GM12874 (cell line): ENCODE measurements at regions not wholly inside any gene's neighbourhood (a gene's known extent, or its start where the extent isn't known, plus 50 kb on each side); places are given as distances from the start of the nearest gene placed in this dataset.

Source experiments
- TF ChIP-seq, protein P1 (sequence below): IDR thresholded peaks from 2 replicates; pipeline ENCODE4 v1.5.1; 2011; ENCODE audit warnings: low read depth, mild to moderate bottlenecking, control low read depth, low read length, moderate library complexity; ENCODE audit not compliant: insufficient read depth

DNA sequence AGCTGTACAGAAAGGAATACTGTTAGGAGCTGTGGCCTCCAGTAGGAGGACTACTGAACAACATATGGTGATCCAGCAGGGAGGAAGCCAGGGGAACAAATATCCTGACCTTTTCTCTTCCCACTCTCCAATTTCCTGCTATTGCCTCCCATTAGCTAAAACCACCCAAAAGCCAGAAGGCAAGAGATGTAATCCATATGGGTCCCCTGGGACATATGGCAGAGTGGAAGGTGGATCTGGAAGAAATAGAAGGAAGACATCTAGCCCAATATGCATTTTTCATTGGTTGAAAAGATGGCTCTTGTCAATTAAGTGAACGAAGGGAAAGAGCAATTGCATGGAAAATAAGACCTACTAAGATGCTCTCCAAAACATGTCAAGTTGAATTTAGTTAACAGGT is 167.2 kb downstream of the CNTN3 start:
- TF ChIP-seq, protein P1, sequence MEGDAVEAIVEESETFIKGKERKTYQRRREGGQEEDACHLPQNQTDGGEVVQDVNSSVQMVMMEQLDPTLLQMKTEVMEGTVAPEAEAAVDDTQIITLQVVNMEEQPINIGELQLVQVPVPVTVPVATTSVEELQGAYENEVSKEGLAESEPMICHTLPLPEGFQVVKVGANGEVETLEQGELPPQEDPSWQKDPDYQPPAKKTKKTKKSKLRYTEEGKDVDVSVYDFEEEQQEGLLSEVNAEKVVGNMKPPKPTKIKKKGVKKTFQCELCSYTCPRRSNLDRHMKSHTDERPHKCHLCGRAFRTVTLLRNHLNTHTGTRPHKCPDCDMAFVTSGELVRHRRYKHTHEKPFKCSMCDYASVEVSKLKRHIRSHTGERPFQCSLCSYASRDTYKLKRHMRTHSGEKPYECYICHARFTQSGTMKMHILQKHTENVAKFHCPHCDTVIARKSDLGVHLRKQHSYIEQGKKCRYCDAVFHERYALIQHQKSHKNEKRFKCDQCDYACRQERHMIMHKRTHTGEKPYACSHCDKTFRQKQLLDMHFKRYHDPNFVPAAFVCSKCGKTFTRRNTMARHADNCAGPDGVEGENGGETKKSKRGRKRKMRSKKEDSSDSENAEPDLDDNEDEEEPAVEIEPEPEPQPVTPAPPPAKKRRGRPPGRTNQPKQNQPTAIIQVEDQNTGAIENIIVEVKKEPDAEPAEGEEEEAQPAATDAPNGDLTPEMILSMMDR = no peak

DNA sequence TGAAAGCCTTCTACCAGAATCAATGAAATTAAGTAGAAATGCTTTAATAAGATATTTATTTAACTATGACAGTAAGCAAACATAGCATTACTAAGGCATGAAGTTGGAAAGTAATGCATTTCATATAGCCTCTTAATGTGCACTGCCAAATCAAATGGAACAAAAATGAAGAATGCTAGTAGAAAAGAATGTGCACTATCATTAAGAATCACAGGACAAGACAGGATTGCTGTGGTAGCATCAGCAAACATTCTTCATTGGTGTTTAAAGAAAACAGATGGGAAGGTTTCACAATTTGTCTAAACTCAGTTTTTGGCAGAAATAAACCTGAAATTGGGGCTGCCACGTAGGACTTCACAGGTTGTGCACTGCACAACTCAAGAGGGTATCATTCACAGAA is 168.9 kb downstream of the CNTN3 start:
- TF ChIP-seq, protein P1 = no peak

DNA sequence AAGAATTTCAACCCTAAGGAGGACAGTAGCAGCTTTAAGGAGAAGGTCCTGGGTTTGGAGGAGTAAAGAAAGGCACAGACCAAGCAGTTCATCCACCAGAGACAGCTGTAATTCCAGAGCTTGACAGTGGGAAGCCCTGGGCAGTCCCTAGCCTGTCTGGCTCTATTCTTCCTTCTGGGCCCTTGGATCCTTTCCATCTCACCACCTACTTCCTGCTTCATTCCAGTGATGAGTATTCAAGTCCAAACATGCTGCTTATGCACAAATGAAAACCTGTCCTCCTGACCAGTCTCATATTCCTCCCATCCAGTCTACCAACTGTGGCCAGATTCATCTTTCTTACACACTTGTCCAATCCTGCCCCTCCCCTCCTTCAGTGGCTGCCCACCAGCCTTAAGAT is 171.4 kb downstream of the CNTN3 start:
- TF ChIP-seq, protein P1 = no peak

DNA sequence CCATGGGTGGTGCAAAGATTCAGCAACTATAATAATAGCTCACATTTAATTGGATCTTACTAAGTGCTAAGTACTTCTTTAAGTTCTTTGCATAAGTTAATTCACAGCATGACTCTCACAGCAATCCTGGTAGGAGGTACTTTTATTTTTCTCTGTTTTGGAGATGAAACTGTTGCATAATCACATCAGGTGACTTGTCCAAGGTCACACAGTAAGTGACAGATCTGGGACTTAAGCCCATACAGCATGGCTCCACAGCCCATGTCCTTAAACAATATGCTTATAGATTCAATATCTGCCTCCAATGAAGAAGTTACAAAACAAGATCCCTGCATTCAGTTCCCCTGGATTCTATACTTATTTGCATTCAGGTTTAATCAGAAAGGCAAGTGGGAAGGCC is 171.8 kb downstream of the CNTN3 start:
- TF ChIP-seq, protein P1 = no peak

DNA sequence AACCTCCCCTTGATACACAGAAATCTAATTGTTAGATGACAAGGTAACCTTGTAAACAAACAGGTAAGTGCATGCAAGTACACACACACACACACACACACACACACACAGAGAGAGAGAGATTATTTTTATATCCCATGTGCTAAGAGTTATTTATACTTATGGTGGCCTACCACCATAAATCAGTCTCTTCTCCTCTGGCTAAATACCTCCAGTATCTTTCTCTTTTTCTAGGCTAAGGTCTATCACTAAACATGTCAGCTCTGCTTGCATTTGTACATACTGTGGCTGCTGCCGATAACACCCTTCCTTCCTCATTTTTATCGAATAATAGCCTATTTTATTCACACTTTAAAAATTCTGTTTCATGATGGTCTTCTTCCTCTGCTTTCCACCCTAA is 172.4 kb downstream of the CNTN3 start:
- TF ChIP-seq, protein P1 = no peak

DNA sequence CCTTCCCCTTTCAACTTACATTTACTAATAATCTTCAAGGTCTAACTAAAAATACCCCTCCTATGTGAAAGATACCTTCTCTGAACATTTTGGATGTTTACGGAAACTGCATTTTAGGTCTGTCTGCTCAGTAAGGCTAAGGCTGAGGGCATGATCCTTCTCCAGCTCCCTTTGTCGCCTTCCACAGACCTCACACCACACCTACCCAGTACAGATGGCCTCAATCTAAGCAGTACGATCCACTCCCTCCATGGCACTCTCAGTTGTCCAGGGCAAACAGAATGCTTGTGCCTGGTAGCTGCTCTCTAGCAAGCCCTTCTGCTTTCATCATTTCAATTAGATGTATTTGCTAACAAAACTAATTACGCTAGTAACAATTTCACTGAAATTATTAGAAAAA is 178.3 kb downstream of the CNTN3 start:
- TF ChIP-seq, protein P1 = no peak

DNA sequence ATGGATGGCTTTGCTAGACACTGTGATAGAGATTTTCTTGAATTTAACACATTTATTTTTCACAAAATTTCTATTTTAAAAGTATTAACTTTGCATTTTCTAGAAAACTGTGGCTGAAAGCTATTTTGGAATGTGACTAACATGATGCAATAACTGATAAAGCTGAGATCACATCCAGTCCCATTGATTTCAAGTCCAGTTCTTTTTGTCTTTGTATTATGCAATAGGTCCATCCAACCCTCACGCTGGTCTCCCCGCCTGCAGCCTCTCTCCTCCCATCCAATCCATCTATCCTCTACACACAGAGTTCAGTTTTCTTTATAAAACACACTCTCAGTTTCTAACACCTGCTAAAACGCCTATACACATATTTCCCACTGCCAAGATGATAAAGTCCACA is 178.8 kb downstream of the CNTN3 start:
- TF ChIP-seq, protein P1 = no peak

DNA sequence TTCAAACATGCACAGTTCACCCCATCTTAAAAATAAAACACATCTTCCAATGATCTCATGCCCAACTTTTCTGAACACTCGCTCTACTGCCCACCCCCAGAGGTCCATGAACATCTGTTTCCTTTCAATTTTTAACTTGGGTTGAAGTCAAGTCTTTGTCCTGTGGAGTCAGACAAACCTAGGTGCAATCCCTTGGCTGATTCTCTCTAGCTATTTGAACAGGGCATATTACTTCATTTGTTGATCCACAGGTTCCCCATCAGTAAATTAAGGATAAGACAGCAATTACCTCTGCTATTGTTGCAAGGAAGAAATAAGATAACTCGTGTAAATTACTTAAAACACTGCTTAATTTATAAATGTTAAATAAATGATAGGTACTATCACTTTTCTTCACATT is 180.1 kb downstream of the CNTN3 start:
- TF ChIP-seq, protein P1 = no peak
